ENCODE measurements at regions not wholly inside any gene's neighbourhood (a gene's known extent, or its start where the extent isn't known, plus 50 kb on each side); places are given as distances from the start of the nearest gene placed in this dataset.
"Not testable (repeated sequence)": the region's sequence is repeated elsewhere in the genome, so short reads cannot be mapped to it uniquely, and the experiment has no call there.

DNA sequence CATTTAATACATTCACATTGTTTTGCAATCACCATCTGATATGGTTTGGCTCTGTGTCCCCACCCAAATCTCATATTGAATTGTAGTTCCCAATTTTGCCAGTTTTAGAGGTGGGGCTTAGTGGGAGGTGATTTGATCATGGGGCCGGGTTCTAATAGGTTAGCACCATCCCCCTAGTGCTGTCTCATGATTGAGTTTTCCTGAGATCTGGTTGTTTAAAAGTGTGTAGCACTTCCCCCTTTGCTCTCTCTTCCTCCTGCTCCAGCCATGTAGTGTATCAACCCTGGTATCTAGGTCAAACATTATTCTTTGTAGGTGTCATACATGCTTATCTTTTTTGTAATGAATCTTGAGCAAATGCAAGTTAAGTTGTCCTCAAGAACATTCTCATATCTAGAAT, 83.3 kb upstream of the KIT start:
- no peak for DNase-seq (ENCODE audit: low spot score)

- no peak for DNase-seq (ENCODE audit: low spot score)
Measured at GRCh38 chr4:54575919-54576318, 81.8 kb upstream of the KIT start.

GRCh38 chr4:54581807-54582206, 76.0 kb upstream of the KIT start:
- no peak for DNase-seq (ENCODE audit: low spot score)

DNA sequence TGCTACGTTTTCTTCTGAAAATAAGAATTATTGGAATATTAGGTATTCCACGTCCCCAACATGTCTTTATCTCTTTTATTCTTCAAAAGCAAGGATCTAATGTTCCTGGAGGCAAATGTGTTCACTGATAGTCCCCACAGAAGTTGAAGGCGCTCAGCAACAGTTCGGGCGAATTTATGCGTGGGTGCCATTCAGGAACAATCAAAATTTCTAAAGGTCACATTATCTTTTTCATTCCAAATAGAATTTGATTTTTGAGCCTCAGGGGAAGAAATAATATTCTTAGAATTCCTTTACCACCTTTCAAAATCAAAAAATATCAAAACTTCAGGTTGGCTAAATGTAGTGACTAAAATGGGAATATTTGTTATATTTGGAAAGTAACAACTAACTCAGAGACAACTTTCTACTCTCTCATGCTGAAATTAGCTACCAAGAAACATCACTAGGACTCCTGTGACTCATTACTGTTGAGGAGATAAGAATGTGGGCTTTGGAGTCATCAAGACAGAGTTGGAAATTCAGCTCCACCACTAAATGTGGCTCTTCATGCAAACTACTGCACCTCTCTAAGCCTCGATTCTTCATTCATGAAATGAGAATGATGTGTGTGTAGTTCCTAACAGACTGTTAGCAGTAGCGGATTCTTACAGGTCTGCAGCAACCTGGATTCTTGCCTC, 72.3 kb upstream of the KIT start:
- DNase-seq (ENCODE audit: low spot score), result no peak

DNA sequence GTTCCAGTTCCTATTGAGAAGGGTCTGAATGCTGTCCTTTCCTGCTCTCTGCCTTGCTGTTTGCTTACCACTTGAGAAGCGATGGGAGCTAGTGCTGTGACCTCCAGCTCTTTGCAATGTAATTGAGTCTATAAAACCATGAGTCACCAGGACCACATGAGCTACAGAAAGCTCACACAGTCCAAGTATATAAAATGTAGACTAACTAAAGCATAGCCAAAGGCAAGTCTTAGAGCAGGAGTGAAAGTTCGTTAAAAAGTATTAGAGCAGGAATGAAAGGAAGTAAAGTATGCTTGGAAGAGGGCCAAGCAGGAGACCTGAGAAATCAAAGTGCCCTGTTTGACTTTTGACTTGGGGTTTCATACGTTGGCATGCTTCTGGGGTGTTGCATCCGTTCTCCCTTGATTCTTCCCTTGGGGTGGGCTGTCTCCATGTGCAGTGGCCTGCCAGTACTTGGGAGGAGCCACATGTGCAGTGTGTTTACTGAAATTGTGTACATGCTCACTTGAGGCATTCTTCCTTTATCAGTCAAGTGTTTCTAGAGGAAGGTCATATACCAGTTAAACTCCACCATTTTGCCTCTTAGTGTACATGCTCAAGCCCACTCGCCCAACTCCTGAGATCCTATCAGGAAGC, 71.3 kb upstream of the KIT start:
- DNase-seq (ENCODE audit: low spot score), result no peak

DNA sequence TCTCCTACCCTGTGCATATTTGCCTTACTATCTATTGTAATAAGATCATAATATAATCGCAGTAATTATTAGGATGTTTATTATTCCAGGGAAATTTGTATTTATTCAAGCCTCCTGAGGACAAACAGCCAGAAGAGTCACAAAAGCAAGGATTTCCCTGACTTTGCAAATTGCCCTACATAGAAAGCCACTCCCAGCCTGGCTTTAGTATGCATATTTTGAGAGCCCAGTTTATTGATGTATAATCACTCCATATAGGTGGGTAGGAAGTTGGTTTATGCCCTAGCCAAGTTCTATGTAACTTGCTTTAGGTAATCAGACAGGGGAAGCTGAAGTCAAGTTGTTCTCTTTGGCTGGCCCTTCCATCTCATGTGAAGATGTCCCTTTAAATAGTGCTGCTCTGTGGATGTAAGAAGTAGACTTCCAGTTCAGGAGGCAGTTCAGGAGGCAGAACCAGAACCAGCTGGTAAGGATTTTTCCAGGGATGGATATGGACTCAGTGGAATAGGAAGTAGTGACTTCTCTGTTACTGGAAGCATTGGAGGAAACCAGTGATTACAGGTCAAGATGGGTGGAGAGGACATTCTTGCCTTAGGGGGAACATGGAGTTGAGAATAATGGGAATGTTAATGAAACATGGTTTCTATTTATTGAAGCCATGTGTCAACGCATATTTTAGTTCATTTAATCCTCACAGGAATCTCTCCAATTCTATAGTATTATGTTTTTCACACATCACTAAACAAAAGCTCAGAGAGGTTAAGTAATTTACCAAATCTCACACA, 70.5 kb upstream of the KIT start:
- no peak for DNase-seq (ENCODE audit: low spot score)

GRCh38 chr4:54588404-54588803, 69.4 kb upstream of the KIT start:
- no peak for DNase-seq (ENCODE audit: low spot score)

- no peak for DNase-seq (ENCODE audit: low spot score)
Measured at GRCh38 chr4:54589586-54589985, 68.2 kb upstream of the KIT start.

DNA sequence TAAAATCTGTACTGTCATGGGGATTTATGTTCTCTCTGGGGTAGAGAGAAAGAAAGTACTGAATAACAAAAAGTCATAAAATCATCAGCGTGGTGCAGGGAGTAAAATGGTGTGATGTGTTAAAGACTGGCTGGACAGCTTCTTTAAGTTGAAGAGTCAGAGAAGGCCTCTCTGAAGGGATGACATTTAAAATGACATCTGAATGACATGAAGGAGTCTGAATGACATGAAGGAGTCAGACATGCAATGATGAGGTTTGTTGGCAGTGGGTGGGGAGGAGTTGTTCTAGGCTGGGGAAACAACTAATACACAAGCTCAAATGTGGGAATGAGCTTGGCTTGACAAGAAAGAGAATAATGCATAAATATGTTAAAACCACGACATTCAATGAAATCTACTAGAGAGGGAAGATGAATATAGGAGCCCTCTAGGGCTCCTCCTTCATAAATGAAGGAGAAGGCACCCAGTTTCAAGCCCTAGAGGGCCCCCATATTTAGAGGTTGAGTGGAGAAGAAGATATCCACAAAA, 63.9 kb upstream of the KIT start:
- no peak for DNase-seq (ENCODE audit: low spot score)

DNA sequence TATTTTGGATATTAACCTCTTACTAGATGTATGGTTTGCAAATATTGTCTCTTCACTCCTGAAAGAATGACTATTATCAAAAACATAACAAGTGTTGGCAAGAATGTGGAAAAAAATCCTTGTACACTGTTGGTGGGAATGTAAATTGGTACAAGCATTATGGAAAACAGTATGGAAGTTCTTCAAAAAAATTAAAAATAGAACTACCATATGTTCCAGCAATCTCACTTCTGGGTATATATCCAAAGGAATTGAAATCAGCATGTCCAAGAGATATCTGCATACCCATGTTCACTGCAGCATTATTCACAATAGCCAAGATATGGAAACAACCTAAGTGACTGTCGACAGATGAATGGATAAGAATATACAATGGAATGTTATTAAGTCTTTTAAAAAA, 61.6 kb upstream of the KIT start:
- DNase-seq (ENCODE audit: low spot score), result no peak

GRCh38 chr4:54597678-54598077, 60.1 kb upstream of the KIT start:
- DNase-seq (ENCODE audit: low spot score), result not testable (repeated sequence)

DNA sequence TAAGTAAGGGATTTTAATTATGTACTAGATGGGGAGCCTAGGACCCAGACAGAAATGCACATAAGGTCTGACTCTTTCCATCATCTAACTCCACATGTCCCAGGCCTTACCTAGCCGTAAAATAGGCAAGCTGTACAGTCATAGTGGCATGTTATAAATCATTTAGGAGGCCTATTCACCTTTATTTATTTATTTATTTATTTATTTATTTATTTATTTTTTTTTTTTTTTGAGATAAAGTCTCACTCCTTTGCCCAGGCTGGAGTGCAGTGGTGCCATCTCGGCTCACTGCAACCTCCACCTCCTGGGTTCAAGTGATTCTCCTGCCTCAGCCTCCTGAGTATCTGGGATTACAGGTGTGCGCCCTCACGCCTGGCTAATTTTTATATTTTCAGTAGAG, 55.6 kb upstream of the KIT start:
- not testable (repeated sequence) for DNase-seq (ENCODE audit: low spot score)

DNA sequence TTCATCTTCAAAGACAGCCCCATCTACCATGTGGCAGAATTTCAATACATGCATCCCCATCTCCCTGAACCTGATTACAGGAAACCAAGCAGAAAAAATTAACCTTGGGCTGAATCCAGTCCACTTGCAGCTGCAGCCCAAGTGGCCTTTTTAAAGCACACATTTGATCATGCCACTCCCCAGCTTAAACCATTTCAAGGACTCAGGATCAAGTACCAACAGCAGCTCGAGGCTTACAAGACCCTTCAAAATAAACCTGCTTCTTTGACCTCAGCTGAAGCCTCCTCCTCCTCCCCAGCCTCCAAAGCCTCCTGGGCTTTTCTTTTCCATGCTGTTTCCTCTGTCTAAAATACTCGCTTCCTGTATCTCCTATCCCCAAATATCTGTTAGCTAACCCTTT, 50.7 kb upstream of the KIT start:
- DNase-seq (ENCODE audit: low spot score), result no peak

DNA sequence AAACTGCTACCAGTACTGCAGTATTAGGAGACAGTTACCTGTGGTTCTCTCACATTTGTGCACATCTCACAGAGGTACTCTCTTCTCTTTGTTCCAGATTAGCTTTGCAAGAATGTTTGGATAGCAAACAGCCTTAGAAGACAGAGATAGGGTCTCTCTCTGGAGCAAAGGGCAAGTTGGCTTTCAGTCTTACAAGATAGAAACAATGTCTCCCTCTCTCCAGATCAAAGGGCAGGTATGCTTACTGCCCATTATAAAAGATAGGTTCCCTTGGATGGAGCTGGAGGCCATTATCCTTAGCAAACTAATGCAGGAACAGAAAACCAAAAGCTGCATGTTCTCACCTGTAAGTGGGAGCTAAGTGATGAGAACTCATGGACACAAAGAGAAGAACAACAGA, 50.2 kb upstream of the KIT start:
- no peak for DNase-seq (ENCODE audit: low spot score)
